ENCODE measurements at regions not wholly inside any gene's neighbourhood (a gene's known extent, or its start where the extent isn't known, plus 50 kb on each side); places are given as distances from the start of the nearest gene placed in this dataset.
A peak's percentile ranks its signal among the peaks of the same experiment; 100 is the strongest.

DNA sequence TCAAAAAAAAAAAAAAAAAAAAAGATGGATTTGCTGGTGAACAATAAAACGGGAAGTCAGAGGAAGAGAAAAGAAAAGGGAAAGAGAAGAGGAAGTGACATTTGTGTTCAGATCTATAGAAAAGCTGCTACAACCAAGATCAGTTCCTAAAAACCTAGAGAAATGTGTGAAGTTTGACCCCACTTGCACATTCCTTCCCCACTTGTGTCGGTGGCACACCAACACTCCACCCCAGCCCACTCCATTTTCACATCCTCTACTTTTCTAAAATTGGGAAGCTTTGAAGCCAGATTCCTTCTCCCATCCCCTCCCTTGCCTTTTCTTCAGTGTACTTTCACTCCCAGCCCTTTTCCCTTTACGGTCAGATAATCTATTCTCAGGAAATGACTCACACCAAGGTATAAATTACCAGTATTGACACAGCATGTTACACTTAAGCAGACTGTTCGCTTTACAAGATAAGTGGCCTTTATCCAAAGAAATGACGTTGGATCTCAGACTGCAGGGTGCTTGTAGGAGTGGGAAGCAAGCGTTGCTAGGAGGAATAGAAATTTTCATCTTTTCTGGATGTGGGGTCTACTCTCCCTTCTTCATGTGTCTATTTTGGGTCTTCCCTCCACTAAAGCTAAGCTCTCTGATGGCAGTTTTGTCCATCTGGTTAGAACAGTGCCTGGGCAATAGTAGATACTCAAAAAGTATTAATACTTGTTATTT, 92.5 kb upstream of the ADGRF1 start (continued):
- TF ChIP-seq, protein P1, sequence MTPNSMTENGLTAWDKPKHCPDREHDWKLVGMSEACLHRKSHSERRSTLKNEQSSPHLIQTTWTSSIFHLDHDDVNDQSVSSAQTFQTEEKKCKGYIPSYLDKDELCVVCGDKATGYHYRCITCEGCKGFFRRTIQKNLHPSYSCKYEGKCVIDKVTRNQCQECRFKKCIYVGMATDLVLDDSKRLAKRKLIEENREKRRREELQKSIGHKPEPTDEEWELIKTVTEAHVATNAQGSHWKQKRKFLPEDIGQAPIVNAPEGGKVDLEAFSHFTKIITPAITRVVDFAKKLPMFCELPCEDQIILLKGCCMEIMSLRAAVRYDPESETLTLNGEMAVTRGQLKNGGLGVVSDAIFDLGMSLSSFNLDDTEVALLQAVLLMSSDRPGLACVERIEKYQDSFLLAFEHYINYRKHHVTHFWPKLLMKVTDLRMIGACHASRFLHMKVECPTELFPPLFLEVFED (CRISPR knock-in tag; conservative IDR thresholded peaks at IDR 0.05) = 0 out of 2 replicates have a peak, but pooled peaks have one; percentile 57
- TF ChIP-seq KAT2B (IDR thresholded peaks at IDR 0.05; ENCODE audit: low read depth, low read length) (no peak), ZEB2 (IDR thresholded peaks at IDR 0.05) (peak; percentile 86), ZNF316 (IDR thresholded peaks at IDR 0.05) (peak; percentile 43; the same call in 1 of the 2 replicates), SMAD2 (IDR thresholded peaks at IDR 0.05; ENCODE audit: low read depth, low read length) (no peak), RBBP5 (IDR thresholded peaks at IDR 0.05; ENCODE audit: borderline replicate concordance, insufficient read depth, low read length, poor library complexity, severe bottlenecking) (peak; percentile 49), DNMT1 (IDR thresholded peaks at IDR 0.05) (0 out of 2 replicates have a peak, but pooled peaks have one; percentile 12), POLR2AphosphoS5 (IDR thresholded peaks at IDR 0.05; ENCODE audit: control insufficient read depth, insufficient read depth, low read depth, low read length) (peak; percentile 73), ARID4B (CRISPR knock-in tag; IDR thresholded peaks at IDR 0.05) (no peak), ZBTB17 (CRISPR knock-in tag; IDR thresholded peaks at IDR 0.05) (no peak), TCF3 (CRISPR knock-in tag; IDR thresholded peaks at IDR 0.05) (peak; percentile 81), ZNF324 (CRISPR knock-in tag; IDR thresholded peaks at IDR 0.05) (no peak), SIRT6 (IDR thresholded peaks at IDR 0.05; ENCODE audit: low read depth, low read length) (no peak), TAF9B (IDR thresholded peaks at IDR 0.05; ENCODE audit: partially characterized antibody) (peak; percentile 70), KHSRP (IDR thresholded peaks at IDR 0.05) (peak; percentile 75), NFIX (CRISPR knock-in tag; IDR thresholded peaks at IDR 0.05; ENCODE audit: low read depth) (no peak), STAT5A (IDR thresholded peaks at IDR 0.05; ENCODE audit: borderline replicate concordance, low read length) (peak; percentile 80), BHLHE40 (IDR thresholded peaks at IDR 0.05; ENCODE audit: low read length) (no peak), GABPB1 (CRISPR knock-in tag; IDR thresholded peaks at IDR 0.05) (0 out of 2 replicates have a peak, but pooled peaks have one; percentile 43)
- TF ChIP-seq, protein P2, sequence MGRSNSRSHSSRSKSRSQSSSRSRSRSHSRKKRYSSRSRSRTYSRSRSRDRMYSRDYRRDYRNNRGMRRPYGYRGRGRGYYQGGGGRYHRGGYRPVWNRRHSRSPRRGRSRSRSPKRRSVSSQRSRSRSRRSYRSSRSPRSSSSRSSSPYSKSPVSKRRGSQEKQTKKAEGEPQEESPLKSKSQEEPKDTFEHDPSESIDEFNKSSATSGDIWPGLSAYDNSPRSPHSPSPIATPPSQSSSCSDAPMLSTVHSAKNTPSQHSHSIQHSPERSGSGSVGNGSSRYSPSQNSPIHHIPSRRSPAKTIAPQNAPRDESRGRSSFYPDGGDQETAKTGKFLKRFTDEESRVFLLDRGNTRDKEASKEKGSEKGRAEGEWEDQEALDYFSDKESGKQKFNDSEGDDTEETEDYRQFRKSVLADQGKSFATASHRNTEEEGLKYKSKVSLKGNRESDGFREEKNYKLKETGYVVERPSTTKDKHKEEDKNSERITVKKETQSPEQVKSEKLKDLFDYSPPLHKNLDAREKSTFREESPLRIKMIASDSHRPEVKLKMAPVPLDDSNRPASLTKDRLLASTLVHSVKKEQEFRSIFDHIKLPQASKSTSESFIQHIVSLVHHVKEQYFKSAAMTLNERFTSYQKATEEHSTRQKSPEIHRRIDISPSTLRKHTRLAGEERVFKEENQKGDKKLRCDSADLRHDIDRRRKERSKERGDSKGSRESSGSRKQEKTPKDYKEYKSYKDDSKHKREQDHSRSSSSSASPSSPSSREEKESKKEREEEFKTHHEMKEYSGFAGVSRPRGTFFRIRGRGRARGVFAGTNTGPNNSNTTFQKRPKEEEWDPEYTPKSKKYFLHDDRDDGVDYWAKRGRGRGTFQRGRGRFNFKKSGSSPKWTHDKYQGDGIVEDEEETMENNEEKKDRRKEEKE (IDR thresholded peaks at IDR 0.05; ENCODE audit: borderline replicate concordance in 1 of 2, control insufficient read depth in 1 of 2, low read depth in 2 of 2, low read length in 1 of 2) = no peak
